Activated CD8-positive, alpha-beta memory T cell treated with anti-CD3 and anti-CD28 coated beads, Interleukin-2, amount 50 U/mL, for 1 hour (primary cell): ENCODE measurements at regions not wholly inside any gene's neighbourhood (a gene's known extent, or its start where the extent isn't known, plus 50 kb on each side); places are given as distances from the start of the nearest gene placed in this dataset.
"Not testable (repeated sequence)": the region's sequence is repeated elsewhere in the genome, so short reads cannot be mapped to it uniquely, and the experiment has no call there.

Source experiments
- DNase-seq: peaks from one replicate; pipeline ENCODE4 v3.0.0-alpha.2; 2020; ENCODE audit errors: extremely low read depth

DNA sequence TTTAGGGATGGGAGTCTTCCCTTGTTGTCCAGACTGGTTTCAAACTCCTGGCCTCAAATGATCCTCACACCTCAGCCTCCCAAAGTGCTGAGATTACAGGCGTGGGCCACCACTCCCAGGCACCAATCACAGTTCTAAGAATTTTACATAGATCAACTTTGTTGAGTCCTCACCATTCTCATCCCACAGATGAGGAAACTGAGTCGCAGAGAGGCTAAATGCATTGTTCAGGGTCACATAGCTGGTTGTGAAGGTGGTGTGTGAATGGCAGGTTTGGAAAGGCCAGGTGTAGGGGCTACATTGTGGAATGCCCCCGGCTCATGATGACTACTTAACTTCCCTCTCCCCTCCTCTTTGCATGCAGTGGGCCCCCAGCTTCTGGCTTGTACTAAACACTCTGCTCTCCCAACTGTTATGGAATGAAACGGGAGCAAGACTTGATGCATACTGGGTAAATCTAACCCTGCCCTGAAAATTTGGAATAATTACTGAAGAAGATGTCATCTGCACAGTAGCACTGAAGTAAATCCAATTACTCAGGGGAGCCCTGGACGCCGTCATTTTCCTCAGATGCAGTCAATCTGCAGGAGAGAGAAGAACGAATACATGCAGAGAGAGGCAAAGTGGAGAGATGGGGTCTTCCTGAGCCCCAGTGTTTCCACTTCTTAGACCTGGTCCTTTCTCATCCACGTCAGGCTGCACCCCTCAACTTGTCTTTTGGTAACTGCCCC lies 102.3 kb upstream of the ZNF217 start:
- DNase-seq: no peak

DNA sequence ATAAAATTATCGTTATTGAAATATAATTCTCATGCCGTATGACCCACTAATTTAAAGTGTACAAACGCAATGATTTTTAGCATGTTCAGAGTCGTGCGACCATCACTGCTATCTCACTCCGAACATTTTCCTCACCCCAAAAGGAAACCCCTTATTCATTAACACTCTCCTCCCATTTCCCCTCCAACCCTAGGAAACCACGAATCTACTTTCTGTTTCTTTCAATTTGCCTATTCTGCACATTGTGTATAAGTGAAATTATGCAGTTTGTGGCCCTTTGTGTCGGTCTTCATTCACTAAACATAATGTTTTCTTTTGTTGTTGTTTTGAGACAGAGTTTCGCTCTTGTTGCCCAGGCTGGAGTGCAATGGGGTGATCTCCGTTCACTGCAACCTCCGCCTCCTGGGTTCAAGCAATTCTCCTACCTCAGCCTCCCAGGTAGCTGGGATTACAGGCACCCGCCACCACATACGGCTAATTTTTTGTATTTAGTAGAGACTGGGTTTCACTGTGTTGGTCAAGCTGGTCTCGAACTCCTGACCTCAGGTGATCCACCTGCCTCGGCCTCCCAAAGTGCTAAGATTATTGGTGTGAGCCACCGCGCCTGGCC lies 99.7 kb upstream of the ZNF217 start:
- no peak for DNase-seq

DNA sequence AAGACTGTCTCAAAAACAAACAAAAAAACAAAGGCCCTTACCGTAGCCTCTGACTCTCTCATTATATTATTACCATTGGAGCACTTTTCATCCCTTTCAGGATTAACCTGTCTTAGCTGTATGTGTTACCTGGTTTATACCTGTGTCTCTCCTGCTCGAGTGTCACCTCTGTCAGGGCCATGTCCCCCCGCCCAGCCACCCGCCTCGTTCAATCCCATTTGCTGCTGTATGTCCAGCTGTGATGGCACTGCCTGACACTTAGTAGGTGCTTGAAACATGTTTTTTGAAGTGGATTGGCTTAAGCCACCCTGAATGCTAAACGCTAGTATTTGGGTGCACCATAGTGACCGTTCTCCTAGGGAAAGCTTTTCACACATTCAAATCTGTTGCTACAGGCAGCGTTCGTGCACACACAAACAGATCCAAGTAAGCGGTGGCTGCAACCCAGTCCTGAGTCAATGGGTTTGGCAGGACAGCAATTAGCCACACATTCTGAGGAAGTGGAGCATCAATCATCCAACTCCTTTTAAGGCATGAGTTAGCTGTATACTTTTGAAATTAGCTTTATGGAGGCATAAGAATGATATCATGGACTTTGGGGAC lies 98.9 kb upstream of the ZNF217 start:
- no peak for DNase-seq

DNA sequence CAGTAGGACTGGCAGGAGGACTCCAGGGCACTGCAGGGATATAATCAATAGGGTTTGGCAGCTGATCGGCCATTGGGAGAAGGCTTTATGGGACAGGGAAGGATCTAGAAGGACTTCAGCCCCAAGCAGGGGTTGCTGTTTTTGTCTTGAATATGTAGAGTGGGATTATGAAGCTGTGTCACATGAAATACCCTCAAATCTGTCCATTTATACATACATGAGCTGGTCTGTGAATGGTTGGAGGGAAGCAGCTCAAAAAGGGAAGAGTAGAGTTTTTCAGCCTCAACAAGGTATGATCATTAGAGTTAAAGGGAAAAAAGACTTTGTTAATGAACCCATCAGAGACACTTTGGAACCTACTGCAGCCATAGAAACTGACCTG lies 98.2 kb upstream of the ZNF217 start:
- DNase-seq: no peak

DNA sequence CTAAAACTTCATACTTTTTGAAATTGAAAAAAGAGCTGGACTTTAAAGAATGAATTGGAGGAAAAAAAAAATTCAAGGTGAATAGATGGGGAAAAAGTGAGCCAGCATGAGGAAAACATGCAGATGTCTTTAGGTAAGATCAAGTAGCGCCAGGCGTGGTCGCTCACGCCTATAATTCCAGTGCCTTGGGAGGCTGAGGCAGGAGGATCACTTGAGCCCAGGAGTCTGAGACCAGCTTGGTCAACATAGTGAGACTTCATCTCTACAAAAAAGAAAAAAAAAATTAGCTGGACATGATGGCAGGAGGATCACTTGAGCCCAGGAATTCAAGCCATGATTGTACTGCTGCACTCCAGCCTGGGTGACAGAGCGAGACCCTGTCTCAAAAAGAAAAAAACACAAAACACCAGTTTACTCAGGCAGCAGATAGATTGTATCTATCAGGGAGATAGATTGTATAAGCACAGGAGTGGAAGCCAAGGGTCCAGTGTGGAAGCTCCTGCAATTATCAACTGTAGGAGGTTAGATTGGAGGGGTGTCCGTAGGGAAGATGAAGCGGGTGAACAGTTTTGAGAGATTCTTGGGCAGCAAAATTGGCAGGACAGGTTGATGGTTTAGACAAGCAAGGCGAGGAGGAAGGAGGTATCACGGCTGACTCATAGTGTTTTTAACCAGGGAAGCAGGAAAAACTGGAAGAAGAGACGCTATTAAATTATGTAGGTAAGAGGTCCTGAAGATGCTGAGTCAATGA lies 97.6 kb upstream of the ZNF217 start:
- DNase-seq: no peak

DNA sequence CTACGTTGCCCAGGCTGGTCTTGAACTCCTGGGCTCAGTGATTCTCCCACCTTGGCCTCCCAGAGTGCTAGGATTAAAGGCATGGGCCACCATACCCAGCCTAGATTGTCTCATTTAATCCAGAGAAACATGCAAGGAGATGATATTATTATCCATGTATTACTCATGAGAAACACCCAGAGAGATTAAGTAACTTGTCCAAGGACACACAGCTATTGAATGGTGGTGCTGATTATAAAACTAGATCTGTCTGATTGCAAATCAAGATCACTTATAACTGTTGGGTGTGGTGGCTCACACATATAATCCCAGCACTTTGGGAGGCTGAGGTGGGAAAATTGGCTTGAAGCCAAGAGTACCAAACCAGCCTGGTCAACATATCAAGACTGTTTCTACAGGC lies 94.4 kb upstream of the ZNF217 start:
- DNase-seq: no peak

DNA sequence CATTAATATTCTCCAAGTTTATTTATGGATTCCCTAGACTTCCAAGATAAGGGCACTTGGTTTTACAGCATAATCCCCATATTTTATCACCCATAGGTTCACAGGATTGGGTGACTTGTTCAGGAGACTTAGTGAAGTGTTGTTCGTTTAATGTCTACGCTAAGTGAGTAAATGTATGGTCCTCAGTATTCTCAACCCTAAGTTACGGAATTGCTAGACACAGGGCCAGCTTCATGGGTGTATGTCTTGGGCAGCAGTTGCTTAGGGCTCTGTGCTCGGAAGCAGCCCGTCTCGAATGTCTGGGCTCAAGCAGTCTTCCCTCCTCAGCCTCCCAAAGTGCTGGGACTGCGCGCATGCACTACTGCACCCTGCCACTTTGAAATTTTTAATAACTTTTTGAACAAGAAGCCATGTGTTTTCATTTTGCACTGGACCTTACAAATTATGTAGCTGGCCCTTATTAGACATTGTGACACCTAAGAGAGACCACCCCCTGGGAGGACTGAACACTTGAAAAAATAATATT lies 91.5 kb upstream of the ZNF217 start:
- no peak for DNase-seq

DNA sequence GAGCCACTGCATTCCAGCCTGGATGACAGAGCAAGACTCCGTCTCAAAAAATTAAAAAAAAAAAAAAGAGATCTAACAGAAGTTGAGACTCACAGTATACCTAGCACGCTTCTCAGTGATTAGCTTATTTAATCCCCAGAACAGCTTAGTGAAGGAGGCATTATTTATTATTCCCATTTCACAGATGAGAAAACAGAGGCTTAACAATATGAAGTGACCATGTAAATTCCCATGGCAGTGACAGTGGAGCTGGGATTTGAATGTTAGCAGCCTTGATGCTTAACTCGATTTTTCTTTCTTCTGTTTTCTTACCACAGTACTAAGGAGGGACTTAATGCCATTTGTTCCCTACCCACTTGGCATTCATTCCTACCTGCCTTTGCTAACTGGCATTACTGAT lies 89.9 kb upstream of the ZNF217 start:
- no peak for DNase-seq

DNA sequence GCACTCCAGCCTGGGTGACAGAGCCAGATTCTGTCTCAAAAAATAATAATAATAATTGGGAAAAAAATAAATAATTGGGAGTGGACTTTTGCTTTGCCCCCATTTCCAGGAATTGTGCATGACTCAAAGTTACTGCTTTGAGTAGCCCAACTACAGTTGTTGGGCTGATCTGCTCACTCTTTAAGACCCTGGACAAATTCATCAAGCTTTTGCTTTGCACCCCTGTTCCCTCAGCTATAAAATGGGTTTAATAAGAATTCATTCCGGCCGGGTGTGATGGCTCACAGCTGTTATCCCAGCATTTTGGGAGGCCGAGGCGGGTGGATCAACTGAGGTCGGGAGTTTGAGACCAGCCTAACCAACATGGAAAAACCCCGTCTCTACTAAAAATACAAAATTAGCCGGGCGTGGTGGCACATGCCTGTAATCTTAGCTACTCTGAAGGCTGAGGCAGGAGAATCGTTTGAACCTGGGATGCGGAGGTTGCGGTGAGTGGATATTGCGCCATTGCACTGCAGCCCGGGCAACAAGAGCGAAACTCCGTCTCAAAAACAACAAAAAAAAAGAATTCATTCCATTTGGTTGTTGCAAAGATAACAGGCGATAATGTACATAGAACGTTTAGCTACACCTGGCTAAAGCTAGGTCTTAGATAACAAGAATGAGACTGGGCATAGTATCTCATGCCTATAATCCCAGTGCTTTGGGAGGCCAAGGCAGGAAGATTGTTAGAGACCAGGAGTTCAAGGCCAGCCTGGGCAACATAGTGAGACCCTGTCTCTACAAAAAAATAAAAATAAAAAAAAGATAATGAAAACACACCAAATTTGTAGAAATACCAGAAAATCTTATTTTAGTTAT lies 87.9 kb upstream of the ZNF217 start:
- DNase-seq: no peak

DNA sequence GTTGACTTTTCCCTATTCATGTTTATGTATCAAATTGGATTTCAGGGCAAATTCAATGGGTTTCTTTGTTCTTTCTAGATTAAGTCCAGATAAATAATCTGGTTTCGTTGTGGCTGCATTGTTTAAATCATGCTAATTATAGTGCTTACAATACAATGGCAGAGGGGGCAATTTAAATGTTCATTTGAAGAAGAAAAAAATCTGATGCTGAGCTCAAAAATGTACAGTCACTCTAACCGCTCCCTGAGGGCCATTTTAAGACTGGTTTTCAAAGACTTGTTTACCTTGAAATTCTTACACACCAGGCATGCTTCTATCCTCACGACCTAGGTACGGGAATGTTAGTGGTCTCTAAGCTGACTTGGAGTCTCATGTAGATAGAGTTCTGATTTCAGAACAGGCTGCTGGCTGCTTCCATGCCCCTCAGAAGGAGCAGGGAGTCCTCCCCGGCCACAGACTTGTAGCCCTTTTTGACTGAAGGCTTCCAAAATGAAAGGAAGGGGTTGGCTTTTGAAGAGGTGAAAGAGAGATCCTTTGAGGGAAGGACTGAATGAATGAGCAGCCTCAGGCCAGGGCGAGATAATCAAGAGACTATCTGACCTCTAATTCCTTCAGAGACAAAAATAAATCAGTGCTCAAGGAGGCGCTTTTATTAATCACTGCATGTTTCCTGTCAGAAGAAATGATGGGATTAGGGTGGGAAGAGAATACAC lies 86.1 kb upstream of the ZNF217 start:
- no peak for DNase-seq

DNA sequence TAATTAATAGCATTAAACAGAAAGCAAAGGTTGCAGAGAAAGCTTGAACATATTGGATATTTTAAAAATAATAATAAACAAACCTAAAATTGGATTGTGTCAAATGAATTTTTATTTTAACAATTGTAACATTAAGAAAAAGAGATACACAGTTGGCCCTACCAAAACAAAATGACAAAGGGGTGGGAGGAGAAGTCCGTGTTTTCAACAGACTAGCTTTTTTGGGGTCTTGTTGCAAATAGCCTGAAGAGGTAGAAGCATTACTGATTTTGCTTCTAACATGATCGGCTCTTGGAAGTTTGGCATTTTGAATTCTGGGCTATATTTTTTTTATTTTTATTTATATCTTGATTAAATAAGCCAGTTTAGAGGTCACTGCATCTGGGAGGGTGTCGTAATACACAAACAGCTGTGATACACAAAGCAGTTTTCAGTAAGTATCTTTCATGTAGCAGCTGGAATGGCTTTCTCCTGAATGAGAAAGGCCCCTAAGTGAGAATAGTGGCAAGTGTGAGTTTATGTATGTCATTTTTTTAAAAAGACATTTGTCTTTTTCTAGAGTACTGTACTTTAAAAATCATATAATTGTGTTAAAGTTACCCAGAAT lies 85.5 kb upstream of the ZNF217 start:
- DNase-seq: no peak

DNA sequence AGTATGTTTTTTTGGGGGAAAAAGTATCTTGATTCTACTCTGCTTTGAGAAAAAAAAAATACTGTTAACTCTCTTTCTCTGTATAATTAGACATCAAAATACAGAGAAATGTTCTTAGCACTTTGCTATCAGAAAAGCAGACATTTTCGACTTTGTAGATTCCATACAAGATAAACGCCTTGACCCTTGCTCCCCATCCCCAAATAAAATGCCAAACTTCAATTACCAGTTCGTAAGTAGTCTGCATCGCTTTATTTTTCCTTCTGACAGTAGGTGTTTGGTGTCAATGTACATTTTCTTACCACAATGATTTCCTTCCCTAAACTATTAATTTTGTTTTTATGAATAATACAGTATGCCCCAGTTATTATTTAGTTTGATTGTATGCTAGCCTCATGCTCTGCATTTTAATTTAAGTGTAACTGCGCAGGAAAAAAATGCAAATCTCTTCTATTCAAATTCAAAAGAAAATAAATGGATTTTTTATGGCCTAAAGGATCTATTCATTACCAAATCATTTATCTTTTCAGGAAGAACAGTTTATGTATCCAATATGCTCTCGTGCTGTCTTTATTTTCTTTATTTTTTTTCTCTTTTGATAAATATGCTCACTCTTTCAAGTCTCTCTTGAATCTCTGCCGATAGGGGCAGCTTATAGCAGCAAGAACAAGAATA lies 84.8 kb upstream of the ZNF217 start:
- DNase-seq: no peak

DNA sequence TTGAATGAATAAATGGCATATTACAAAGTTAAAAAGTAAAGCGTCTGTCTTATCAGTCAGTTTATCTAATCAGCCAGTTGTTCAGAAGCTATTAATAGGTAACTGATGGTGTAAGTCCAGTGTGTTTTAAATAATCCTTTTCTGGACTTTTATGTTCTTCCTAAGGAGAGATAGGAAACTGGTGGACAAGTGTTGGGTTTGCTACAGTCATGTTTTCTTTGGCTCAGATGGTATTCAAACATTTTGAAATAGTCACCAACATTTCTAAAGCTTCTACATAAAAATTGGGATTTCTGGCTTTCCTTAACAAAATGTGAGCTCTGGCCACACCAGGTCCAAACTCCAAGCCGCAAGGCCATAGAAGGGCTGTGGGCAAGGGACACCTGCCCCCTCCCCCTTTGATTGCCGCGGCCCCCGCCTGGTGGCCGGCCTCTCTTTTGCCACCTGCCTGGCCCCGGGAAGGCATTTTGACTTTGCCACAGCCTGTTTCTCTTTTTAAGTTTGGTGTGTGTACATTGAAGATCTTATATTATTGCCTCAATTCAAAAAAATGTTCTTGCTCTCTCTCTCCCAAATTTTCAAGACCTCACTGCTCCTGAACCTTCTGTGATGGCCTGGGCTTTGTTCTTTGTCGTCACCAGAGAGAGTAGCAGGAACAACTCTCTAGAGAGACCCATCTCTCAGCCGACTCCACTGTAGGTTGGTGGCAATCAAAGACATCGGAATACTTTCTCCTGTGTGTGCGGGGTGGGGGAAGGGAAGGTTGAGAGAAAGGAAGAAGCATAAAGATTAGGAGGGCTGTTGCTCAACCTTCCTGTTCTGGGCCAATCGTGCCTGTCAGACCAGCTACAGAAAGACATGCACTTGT lies 84.0 kb upstream of the ZNF217 start:
- DNase-seq: no peak

DNA sequence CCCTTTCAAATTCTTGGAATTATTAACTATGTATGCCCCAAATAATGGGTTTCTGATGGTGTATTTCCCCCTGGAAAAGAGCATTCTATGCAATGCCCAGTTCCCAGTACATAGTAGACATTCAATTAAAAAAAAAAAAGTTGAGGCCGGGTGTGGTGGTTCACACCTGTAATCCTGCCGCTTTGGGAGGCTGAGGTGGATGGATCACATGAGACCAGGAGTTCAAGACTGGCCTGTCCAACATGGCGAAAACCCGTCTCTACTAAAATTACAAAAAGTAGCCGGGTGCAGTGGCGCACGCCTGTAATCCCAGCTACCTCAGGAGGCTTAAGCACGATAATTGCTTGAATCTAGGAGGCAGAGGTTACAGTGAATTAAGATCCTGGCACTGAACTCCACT lies 83.3 kb upstream of the ZNF217 start:
- no peak for DNase-seq

DNA sequence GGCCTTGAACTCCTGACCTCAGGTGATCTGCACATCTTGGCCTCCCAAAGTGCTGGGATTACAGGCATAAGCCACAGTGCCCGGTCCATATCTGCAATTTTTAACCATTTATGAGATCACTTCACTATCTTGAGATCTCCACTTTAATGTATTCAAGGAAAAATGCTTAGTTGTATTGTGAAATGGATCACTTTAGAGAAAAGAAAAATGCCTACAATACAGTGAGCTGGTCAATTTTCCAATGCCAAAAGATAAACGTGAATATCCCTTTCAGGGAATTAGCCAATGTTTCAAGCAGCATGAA lies 82.8 kb upstream of the ZNF217 start:
- DNase-seq: no peak

DNA sequence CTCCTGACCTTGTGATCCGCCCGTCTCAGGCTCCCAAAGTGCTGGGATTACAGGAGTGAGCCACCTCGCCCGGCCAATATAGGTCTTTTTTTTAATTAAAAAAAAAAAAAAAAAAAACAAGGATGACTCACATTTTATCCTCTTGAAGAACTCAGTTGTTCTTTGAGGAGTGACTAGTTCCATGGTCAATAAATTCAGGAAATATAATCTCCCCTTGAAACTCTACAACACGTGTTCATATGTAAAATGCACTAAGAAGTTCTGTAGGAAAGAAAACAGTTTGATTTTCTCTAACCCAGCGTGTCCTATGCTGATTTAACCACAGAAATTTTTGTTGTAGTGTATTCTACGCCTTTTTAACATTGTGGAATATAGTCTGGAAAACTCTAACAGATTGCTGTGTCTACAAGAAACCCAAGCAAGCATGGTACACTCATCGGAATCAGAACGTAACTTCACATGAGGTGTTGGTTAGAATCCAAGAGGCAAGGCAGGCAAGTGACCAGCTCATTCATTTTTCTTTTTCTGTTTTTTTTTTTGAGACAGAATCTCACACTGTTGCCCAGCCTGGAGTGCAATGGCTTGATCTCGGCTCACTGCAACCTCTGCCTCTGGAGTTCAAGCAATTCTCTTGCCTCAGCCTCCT lies 79.0 kb upstream of the ZNF217 start:
- DNase-seq: no peak

DNA sequence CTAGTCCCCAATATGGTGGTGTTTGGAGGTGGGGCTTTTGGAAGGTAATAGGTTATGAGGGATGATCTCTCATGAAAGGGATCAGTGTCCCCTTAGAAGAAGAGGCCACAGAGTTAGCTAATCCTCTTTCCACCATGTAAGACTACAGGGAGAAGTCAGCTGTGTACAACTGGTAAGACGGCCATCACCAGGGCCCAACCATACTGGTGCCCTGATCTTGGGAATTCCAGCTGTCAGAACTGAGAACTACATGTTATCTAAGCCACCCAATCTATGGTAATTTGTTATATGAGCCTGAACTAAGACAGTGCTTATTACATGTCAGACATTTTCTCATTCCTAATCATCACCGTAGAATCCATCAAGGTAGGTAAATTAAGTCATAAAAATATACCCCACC lies 77.7 kb upstream of the ZNF217 start:
- DNase-seq: no peak

DNA sequence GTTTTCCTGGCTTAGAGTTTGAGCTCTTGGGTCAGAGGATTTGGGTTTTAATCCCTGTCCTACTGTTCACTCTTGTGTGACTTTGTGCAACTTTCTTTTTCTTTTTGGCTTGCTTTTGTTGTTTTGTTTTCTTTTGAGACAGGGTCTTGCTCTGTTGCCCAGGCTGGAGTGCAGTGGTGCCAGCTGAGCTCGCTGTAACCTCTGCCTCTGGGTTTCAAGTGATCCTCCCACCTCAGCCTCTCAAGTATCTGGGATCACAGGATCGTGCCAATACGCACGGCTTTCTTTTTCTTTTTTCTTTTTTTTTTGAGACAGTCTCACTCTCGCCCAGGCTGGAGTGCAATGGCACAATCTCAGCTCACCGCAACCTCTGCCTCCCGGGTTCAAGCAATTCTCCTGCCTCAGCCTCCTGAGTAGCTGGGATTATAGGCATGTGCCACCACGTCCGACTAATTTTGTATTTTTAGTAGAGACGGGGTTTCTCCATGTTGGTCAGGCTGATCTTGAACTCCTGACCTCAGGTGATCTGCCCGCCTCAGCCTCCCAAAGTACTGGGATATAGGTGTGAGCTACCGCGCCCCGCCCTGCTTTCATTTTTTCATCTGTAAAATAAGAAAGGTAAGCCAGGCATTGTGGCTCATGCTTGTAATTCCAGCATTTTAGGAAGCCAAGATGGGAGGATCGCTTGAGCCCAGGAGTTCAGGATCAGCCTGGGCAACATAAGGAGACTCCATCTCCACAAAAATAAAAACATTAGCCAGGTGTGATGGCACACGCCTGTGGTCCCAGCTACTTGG lies 76.1 kb upstream of the ZNF217 start:
- DNase-seq: not testable (repeated sequence)
